PC-3 (cell line): ENCODE measurements at regions not wholly inside any gene's neighbourhood (a gene's known extent, or its start where the extent isn't known, plus 50 kb on each side); places are given as distances from the start of the nearest gene placed in this dataset.

Experiments
- CTCF ChIP-seq: fragments of 300-600 bp; sonication (generic); conservative IDR thresholded peaks from 2 replicates; pipeline ENCODE4 v1.5.1; 2017; ENCODE audit warnings: antibody characterized with exemption, low read depth, mild to moderate bottlenecking, low read length
- EZH2 ChIP-seq: fragments of 300-600 bp; sonication (generic); IDR thresholded peaks from one replicate; pipeline ENCODE4 v1.6.1; 2017; ENCODE audit warnings: antibody characterized with exemption, mild to moderate bottlenecking, low read length; ENCODE audit not compliant: unreplicated experiment
- EZH2phosphoT487 ChIP-seq: fragments of 300-600 bp; sonication (generic); IDR thresholded peaks from 2 replicates; pipeline ENCODE4 v1.6.1; 2018; ENCODE audit warnings: mild to moderate bottlenecking, antibody characterized with exemption, low read length, borderline replicate concordance

GRCh38 chr3:72628065-72628464 lies 220.2 kb downstream of the SHQ1 start:
- no peak for TF ChIP-seq CTCF
- TF ChIP-seq EZH2: no peak
- no peak for TF ChIP-seq EZH2phosphoT487
